Endothelial cell of umbilical vein (primary cell): ENCODE measurements at regions not wholly inside any gene's neighbourhood (a gene's known extent, or its start where the extent isn't known, plus 50 kb on each side); places are given as distances from the start of the nearest gene placed in this dataset.

Experiments used
- BruUV-seq: library from RNA; stranded (reverse); fragments of 400-500 nt; replicated peaks from 2 replicates; lab custom pipeline; 2021; lab: Mats Ljungman, UMichigan
- CTCF ChIA-PET: fragments of 300-600, 350-600 bp; sonication (Branson Sonifier 250); formaldehyde crosslinking; loops from one replicate; lab custom pipeline; 2021; ENCODE audit warnings: antibody characterized with exemption, inconsistent platforms; lab: Charles Lee
- POLR2A ChIA-PET: fragments of 300-600, 350-600 bp; sonication (Branson Sonifier 250); formaldehyde crosslinking; loops from one replicate; lab custom pipeline; 2021; ENCODE audit warnings: antibody characterized with exemption, inconsistent platforms; lab: Charles Lee
- DNase-seq: peaks from one replicate; pipeline ENCODE4 v3.0.0-alpha.2; 2011; ENCODE audit warnings: low read depth, low spot score
- FAIRE-seq: peaks from 2 replicates; lab custom pipeline; 2011; peaks lifted over from hg19 to GRCh38; lab: Jason Lieb, UNC
- H2AFZ ChIP-seq: 2 replicates; pipeline ENCODE4 v1.6.0; 2012; ENCODE audit warnings: low read depth, low read length, control low read depth, inconsistent platforms
- H3K27ac ChIP-seq: 2 replicates; pipeline ENCODE4 v1.5.1; 2011; ENCODE audit warnings: low read depth, mild to moderate bottlenecking, control low read depth, low read length, moderate library complexity; ENCODE audit not compliant: insufficient read depth
- H3K27me3 ChIP-seq, 2 experiments: 2 replicates each; pipeline versions ENCODE4 v1.6.0 to v1.6.1; 2011; ENCODE audit warnings: low read length in 2 of 2, mixed read lengths in 1 of 2; ENCODE audit not compliant: control insufficient read depth in 2 of 2, insufficient read depth in 2 of 2
- H3K36me3 ChIP-seq, 2 experiments: 2 replicates in 1 of 2; 3 replicates in 1 of 2; pipeline ENCODE4 v1.5.1; 2011; ENCODE audit warnings: low read length in 2 of 2, mild to moderate bottlenecking in 1 of 2, moderate library complexity in 1 of 2; ENCODE audit not compliant: control insufficient read depth in 2 of 2, insufficient read depth in 2 of 2; ENCODE audit errors: extremely low read depth in 1 of 2
- H3K4me1 ChIP-seq: 3 replicates; pipeline ENCODE4 v1.5.1; 2011; ENCODE audit warnings: mild to moderate bottlenecking, low read length; ENCODE audit not compliant: control insufficient read depth, insufficient read depth; ENCODE audit errors: extremely low read depth
- H3K4me2 ChIP-seq: 2 replicates; pipeline ENCODE4 v1.6.1; 2011; ENCODE audit warnings: low read length, control low read depth, mixed read lengths; ENCODE audit not compliant: insufficient read depth
- H3K4me3 ChIP-seq, 3 experiments: fragments of 200-600 bp in 1 of 3; sonication (generic), shearing (Covaris generic) in 1 of 3; replicated peaks in 1 of 3; 2 replicates each; pipeline ENCODE4 v1.5.1; 2011 to 2016; ENCODE audit warnings: control low read depth in 3 of 3, low read length in 3 of 3, mild to moderate bottlenecking in 2 of 3, inconsistent platforms in 1 of 3, low read depth in 1 of 3, moderate library complexity in 1 of 3; ENCODE audit not compliant: insufficient read depth in 1 of 3
- H3K79me2 ChIP-seq: 2 replicates; pipeline ENCODE4 v1.6.0; 2012; ENCODE audit warnings: low read length, inconsistent platforms; ENCODE audit not compliant: control insufficient read depth, insufficient read depth
- H3K9ac ChIP-seq: replicated peaks from 2 replicates; pipeline ENCODE3; 2011; ENCODE audit warnings: low read length, control low read depth; ENCODE audit not compliant: insufficient read depth; ENCODE audit errors: extremely low read depth
- H3K9me1 ChIP-seq: replicated peaks from 3 replicates; pipeline ENCODE4 v1.6.0; 2011; ENCODE audit warnings: mild to moderate bottlenecking, low read length; ENCODE audit not compliant: control insufficient read depth, insufficient read depth; ENCODE audit errors: extremely low read depth
- H3K9me3 ChIP-seq: replicated peaks from 2 replicates; pipeline ENCODE4 v1.5.1; 2012; ENCODE audit warnings: low read length, inconsistent platforms; ENCODE audit not compliant: control insufficient read depth, insufficient read depth
- H4K20me1 ChIP-seq: replicated peaks from 2 replicates; pipeline ENCODE3; 2011; ENCODE audit warnings: mild to moderate bottlenecking, low read length; ENCODE audit not compliant: control insufficient read depth, insufficient read depth; ENCODE audit errors: extremely low read depth
- EZH2 ChIP-seq: IDR thresholded peaks from 2 replicates; pipeline ENCODE4 v1.6.1; 2012; ENCODE audit warnings: borderline replicate concordance, low read depth, mild to moderate bottlenecking, moderate library complexity, low read length, inconsistent platforms; ENCODE audit not compliant: severe bottlenecking
- FOS ChIP-seq: IDR thresholded peaks from 2 replicates; pipeline ENCODE4 v1.6.1; 2011; ENCODE audit warnings: mild to moderate bottlenecking, low read length, moderate library complexity, borderline replicate concordance; ENCODE audit not compliant: insufficient read depth
- GATA2 ChIP-seq: IDR thresholded peaks from 2 replicates; pipeline ENCODE4 v1.7.0; 2011; ENCODE audit warnings: low read depth, mild to moderate bottlenecking, moderate library complexity, mixed read lengths, low read length; ENCODE audit not compliant: insufficient read length, insufficient read depth
- JUN ChIP-seq: IDR thresholded peaks from 2 replicates; pipeline ENCODE4 v1.6.1; 2011; ENCODE audit warnings: borderline replicate concordance, low read depth; ENCODE audit not compliant: insufficient read length, insufficient read depth
- MYC ChIP-seq: IDR thresholded peaks from one replicate; pipeline ENCODE4 v1.6.1; 2011; ENCODE audit warnings: mild to moderate bottlenecking, low read depth, low read length
- POLR2A ChIP-seq: IDR thresholded peaks from 2 replicates; pipeline ENCODE4 v1.6.1; 2012; ENCODE audit warnings: low read depth, mild to moderate bottlenecking, control low read depth, low read length
- POLR2AphosphoS5 ChIP-seq: IDR thresholded peaks from 2 replicates; pipeline ENCODE4 v1.6.1; 2012; ENCODE audit warnings: low read depth, mild to moderate bottlenecking, control low read depth, low read length, moderate library complexity; ENCODE audit not compliant: insufficient read depth
- dilution Hi-C: fragments of 300-500 bp; cut with MboI; formaldehyde crosslinking; loops from one replicate; pipeline ENCODE4 v1.15.0; 2019; ENCODE audit warnings: low sequenced_read_pairs; ENCODE audit not compliant: extremely low pct_ligation_motif_present
- intact Hi-C: fragments of 100-400 bp; cut with micrococcal nuclease; formaldehyde crosslinking; loops from one replicate; pipeline ENCODE4 v1.10.0; 2022
- TF ChIP-seq, protein P1 (sequence below), 2 donors: IDR thresholded peaks; 1 replicate in 1 of 2; 2 replicates in 1 of 2; pipeline ENCODE4 v1.5.1; 2011; ENCODE audit warnings: low read length in 2 of 2, mild to moderate bottlenecking in 2 of 2, moderate library complexity in 2 of 2, control low read depth in 1 of 2, inconsistent platforms in 1 of 2, low read depth in 1 of 2; ENCODE audit not compliant: insufficient read depth in 1 of 2; ENCODE audit errors: extremely low read depth in 1 of 2
- TF ChIP-seq, protein P2 (sequence below): IDR thresholded peaks from 2 replicates; pipeline ENCODE4 v1.6.1; 2011; ENCODE audit not compliant: insufficient read depth, insufficient read length

DNA sequence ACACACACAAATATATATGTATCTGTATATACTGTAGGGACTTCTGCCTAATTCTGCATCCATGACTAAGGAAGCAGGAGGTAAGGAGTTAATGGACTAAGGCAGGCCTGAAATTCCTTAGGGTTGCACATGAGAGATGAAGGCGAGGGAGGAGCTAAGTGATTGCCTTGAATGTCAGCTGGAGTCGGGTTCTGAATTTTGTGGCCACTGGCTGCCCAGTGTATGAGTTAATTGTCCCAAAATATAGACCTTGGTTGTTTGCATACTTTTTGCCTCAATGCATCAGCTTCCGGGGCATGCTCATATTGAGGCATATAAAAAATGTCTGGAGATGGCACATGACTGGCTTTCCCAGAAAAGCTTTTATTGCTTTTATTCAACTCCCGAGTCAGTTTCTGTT is 245.5 kb downstream of the TDRD3 start:
- H3K4me2 ChIP-seq, result no peak overlapping the region
- dilution Hi-C loops, result no loop called here
- H3K9me1 ChIP-seq, result no peaks in the 10 kb centered on the region
- H3K9me3 ChIP-seq, result no peaks in the 10 kb centered on the region
- peaks cover 0 to 4% of the 10 kb centered on the region in 2 experiments for H3K27me3 ChIP-seq
- ChIA-PET CTCF (interaction anchor here (0.7 kb wide), 1 partner anchor 17 kb away, joined by 3 read pairs; no protein-coding TSS in a partner anchor), POLR2A (no interaction called here)
- no TSS peak for BruUV-seq
- H3K4me1 ChIP-seq, result no peaks in the 10 kb centered on the region
- intact Hi-C loops, result no loop called here
- no peaks in the 10 kb centered on the region for H3K79me2 ChIP-seq
- no peak for DNase-seq
- FAIRE-seq, result no peak
- H3K4me3 ChIP-seq, result no peak overlapping the region
- no peaks in the 10 kb centered on the region for H4K20me1 ChIP-seq
- H2AFZ ChIP-seq, result no peak overlapping the region
- H3K27ac ChIP-seq, result no peak overlapping the region
- H3K9ac ChIP-seq, result no peak overlapping the region
- TF ChIP-seq POLR2AphosphoS5 (no peak), POLR2A (no peak), EZH2 (no peak), GATA2 (no peak), MYC (no peak), FOS (no peak), JUN (no peak)
- TF ChIP-seq, protein P1, sequence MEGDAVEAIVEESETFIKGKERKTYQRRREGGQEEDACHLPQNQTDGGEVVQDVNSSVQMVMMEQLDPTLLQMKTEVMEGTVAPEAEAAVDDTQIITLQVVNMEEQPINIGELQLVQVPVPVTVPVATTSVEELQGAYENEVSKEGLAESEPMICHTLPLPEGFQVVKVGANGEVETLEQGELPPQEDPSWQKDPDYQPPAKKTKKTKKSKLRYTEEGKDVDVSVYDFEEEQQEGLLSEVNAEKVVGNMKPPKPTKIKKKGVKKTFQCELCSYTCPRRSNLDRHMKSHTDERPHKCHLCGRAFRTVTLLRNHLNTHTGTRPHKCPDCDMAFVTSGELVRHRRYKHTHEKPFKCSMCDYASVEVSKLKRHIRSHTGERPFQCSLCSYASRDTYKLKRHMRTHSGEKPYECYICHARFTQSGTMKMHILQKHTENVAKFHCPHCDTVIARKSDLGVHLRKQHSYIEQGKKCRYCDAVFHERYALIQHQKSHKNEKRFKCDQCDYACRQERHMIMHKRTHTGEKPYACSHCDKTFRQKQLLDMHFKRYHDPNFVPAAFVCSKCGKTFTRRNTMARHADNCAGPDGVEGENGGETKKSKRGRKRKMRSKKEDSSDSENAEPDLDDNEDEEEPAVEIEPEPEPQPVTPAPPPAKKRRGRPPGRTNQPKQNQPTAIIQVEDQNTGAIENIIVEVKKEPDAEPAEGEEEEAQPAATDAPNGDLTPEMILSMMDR (IDR thresholded peaks at IDR 0.05; ENCODE audit: extremely low read depth in 1 of 2, insufficient read depth in 1 of 2, low read depth in 1 of 2, low read length in 2 of 2), result no peak
- TF ChIP-seq, protein P2, sequence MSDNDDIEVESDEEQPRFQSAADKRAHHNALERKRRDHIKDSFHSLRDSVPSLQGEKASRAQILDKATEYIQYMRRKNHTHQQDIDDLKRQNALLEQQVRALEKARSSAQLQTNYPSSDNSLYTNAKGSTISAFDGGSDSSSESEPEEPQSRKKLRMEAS, result no peak
- H3K36me3 ChIP-seq, result no peaks in the 10 kb centered on the region
